ENCODE measurements at regions not wholly inside any gene's neighbourhood (a gene's known extent, or its start where the extent isn't known, plus 50 kb on each side); places are given as distances from the start of the nearest gene placed in this dataset.

GRCh38 chr12:92028441-92028709 is 117.3 kb downstream of the BTG1 start:
- TF ChIP-seq ZFX (IDR thresholded peaks at IDR 0.05): no peak
- TF ChIP-seq CTCF (conservative IDR thresholded peaks at IDR 0.05): no peak
